ENCODE measurements at regions not wholly inside any gene's neighbourhood (a gene's known extent, or its start where the extent isn't known, plus 50 kb on each side); places are given as distances from the start of the nearest gene placed in this dataset.

DNA sequence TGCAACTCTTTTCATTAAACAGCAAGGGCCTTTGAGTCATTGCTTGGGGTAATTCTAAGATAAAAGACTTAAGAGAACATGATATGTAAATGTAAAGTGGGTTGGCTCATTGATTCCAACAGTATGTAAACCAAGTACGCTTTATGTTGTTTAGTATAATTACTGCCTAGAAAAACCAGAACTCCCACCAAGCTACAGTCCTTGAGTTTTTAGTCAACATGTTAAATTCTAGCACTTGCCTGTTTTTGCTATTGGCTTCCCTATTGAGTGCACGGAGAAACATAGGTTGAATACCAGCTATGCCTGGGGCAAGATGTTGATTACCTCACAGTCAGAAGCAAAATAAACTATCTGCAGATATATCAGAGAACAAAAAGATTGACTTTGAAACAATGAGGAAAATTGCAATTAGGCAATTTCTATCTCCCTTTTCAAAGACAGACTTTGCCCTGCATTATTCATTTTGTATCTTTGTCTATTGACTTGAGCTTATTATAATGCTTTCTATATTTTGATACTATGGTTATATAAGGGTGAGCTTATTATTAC is 179.3 kb downstream of the ZPLD1 start:
- Histone ChIP-seq H3T11ph (ENCODE audit: low read length) (no peak overlapping the region), H3K18ac (ENCODE audit: insufficient read length, low read depth, low read length) (no peak overlapping the region), H3K9ac (ENCODE audit: extremely low read depth, insufficient read length, low read length) (no peak overlapping the region), H2BK15ac (ENCODE audit: low read depth, low read length) (no peak overlapping the region), H2BK12ac (ENCODE audit: insufficient read length, low read depth, low read length) (no peak overlapping the region), H4K8ac (replicated peaks; ENCODE audit: insufficient read length, low read depth, low read length) (no peak overlapping the region), H4K5ac (ENCODE audit: insufficient read length, low read depth, low read length) (no peak overlapping the region), H3K4ac (ENCODE audit: low read depth, low read length) (no peak overlapping the region), H4K91ac (ENCODE audit: insufficient read length, low read depth, low read length) (no peak overlapping the region), H3K4me2 (ENCODE audit: insufficient read depth, insufficient read length, low read length) (no peak overlapping the region), H3K56ac (ENCODE audit: insufficient read length, low read depth, low read length) (no peak overlapping the region), H2BK120ac (ENCODE audit: low read depth, low read length, poor library complexity, severe bottlenecking) (no peak overlapping the region), H3K23me2 (ENCODE audit: insufficient read length, low read depth, low read length, poor library complexity, severe bottlenecking) (no peaks in the 10 kb centered on the region), H3K27ac (ENCODE audit: insufficient read length, low read depth, low read length) (no peak overlapping the region), H3K23ac (ENCODE audit: insufficient read length, low read depth, low read length) (no peak overlapping the region), H2BK20ac (ENCODE audit: low read depth, low read length, poor library complexity, severe bottlenecking) (no peak overlapping the region), H3K79me2 (ENCODE audit: insufficient read depth, low read length) (no peaks in the 10 kb centered on the region), H3K27me3 (ENCODE audit: insufficient read depth, low read length) (no peaks in the 10 kb centered on the region), H4K20me1 (ENCODE audit: control insufficient read depth, insufficient read depth, insufficient read length) (no peaks in the 10 kb centered on the region), H3K79me1 (ENCODE audit: insufficient read depth, low read depth, low read length, poor library complexity, severe bottlenecking) (no peaks in the 10 kb centered on the region), H3K4me1 (ENCODE audit: insufficient read depth, low read length) (no peaks in the 10 kb centered on the region; the same call in 1 of the 2 replicates), H2BK5ac (ENCODE audit: insufficient read length, low read length) (no peak overlapping the region), H3K9me3 (ENCODE audit: control insufficient read depth, low read depth, low read length) (no peaks in the 10 kb centered on the region), H2AK5ac (ENCODE audit: insufficient read length, low read length) (no peak overlapping the region), H2AFZ (ENCODE audit: low read length) (no peak overlapping the region), H3K14ac (ENCODE audit: insufficient read depth, low read length) (no peak overlapping the region)
- Mint-ChIP-seq H3K9me3 (peaks cover 0 to 3% of the 10 kb centered on the region in 2 experiments; a peak in 2 of 5 replicates), H3K36me3 (ENCODE audit: insufficient read depth in 1 of 3, low read depth in 3 of 3) (peaks cover 0 to 10% (median 0%) of the 10 kb centered on the region in 3 experiments; a peak in 1 of 7 replicates), H3K27me3 (ENCODE audit: low read depth) (no peaks in the 10 kb centered on the region), H3K4me1 (peaks cover 4 to 13% of the 10 kb centered on the region in 2 experiments), H3K27ac (no peak overlapping the region), H3K4me3 (no peak overlapping the region)
- no CpG with 5 or more reads among the region's 2 CpGs for WGBS (ENCODE audit: extremely low coverage, insufficient read length, low lambda C conversion rate)
- TF ChIP-seq, protein P1, sequence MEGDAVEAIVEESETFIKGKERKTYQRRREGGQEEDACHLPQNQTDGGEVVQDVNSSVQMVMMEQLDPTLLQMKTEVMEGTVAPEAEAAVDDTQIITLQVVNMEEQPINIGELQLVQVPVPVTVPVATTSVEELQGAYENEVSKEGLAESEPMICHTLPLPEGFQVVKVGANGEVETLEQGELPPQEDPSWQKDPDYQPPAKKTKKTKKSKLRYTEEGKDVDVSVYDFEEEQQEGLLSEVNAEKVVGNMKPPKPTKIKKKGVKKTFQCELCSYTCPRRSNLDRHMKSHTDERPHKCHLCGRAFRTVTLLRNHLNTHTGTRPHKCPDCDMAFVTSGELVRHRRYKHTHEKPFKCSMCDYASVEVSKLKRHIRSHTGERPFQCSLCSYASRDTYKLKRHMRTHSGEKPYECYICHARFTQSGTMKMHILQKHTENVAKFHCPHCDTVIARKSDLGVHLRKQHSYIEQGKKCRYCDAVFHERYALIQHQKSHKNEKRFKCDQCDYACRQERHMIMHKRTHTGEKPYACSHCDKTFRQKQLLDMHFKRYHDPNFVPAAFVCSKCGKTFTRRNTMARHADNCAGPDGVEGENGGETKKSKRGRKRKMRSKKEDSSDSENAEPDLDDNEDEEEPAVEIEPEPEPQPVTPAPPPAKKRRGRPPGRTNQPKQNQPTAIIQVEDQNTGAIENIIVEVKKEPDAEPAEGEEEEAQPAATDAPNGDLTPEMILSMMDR (conservative IDR thresholded peaks at IDR 0.05) = no peak
- no peak for DNase-seq
